Esophagus squamous epithelium (tissue), 5 donors: ENCODE measurements at regions not wholly inside any gene's neighbourhood (a gene's known extent, or its start where the extent isn't known, plus 50 kb on each side); places are given as distances from the start of the nearest gene placed in this dataset.

Experiments
- DNase-seq: peaks from one replicate; lab custom pipeline; 2025; lab: John Stamatoyannopoulos, UW
- H3K27ac ChIP-seq, 4 donors: fragments of 200-600 bp; sonication (generic); one replicate each; pipeline ENCODE4 v1.5.1; 2016 to 2019; ENCODE audit warnings: mild to moderate bottlenecking in 1 of 4
- H3K27me3 ChIP-seq, 4 donors: fragments of 200-600 bp; sonication (generic); 1 replicate in 3 of 4; 2 replicates in 1 of 4; pipeline versions ENCODE4 v1.5.1 to v1.6.0; 2017 to 2021; ENCODE audit warnings: antibody characterized with exemption in 1 of 4
- H3K36me3 ChIP-seq, 3 donors: fragments of 200-600 bp; sonication (generic); one replicate each; pipeline ENCODE4 v1.5.1; 2016 to 2019
- H3K4me1 ChIP-seq, 3 donors: fragments of 200-600 bp; sonication (generic); one replicate each; pipeline ENCODE4 v1.5.1; 2017 to 2019
- H3K4me3 ChIP-seq, 4 donors: fragments of 200-600 bp; sonication (generic); 1 replicate in 3 of 4; 2 replicates in 1 of 4; pipeline ENCODE4 v1.5.1; 2016 to 2019; ENCODE audit warnings: mild to moderate bottlenecking in 2 of 4, moderate library complexity in 1 of 4
- H3K9me3 ChIP-seq, 3 donors: fragments of 200-600 bp; sonication (generic); one replicate each; pipeline ENCODE4 v1.5.1; 2016 to 2019
- POLR2A ChIP-seq, 4 donors: fragments of 450-650 bp; IDR thresholded peaks; one replicate each; pipeline ENCODE4 v1.6.1; 2017; ENCODE audit warnings: antibody characterized with exemption in 4 of 4, mild to moderate bottlenecking in 4 of 4, moderate library complexity in 3 of 4
- WGBS, 2 donors: methylation state at CpG; one replicate each; pipeline ENCODE4 v1.1.5; 2018; 5-methylcytosine and 5-hydroxymethylcytosine counted together
- intact Hi-C: fragments of 100-400 bp; cut with DNase I; formaldehyde crosslinking; loops from one replicate; pipeline ENCODE4 v1.15.0; 2022
- TF ChIP-seq, protein P1 (sequence below), 6 experiments: fragments of 450-650 bp in 4 of 6; fragments of 200-600 bp in 2 of 6; sonication (generic) in 2 of 6; IDR thresholded peaks; one replicate each; pipeline ENCODE4 v1.5.1; 2016 to 2019; ENCODE audit warnings: antibody characterized with exemption in 6 of 6, mild to moderate bottlenecking in 4 of 6, moderate library complexity in 4 of 6
- donor health status: DM: yes; HTN: yes; CAD: no.

DNA sequence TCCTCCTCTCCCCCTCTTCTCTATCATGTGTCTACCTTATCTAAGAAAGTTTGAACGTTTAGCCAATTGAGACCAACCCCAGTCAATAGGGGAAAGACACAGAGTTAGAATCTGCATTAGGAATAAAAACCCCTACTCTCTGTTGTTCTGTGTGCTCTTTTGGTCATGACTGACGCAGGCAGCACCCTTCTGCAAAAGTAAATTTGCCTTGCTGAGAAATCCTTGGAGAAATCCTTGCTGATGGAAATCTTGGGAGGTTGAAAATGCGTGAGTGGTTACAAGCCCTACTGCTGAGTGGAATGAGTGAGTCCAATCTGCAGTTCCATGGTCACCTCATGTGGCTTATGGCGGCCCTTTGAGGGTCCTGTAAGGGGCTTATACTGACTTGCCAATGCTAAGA, 145.2 kb downstream of the AASDHPPT start:
- WGBS, 2 donors = 74 to 82% methylated on average over 4 of the region's 4 CpGs
- H3K27me3 ChIP-seq = no peaks in the 10 kb centered on the region
- TF ChIP-seq POLR2A (IDR thresholded peaks at IDR 0.05) = no peak
- TF ChIP-seq, protein P1, sequence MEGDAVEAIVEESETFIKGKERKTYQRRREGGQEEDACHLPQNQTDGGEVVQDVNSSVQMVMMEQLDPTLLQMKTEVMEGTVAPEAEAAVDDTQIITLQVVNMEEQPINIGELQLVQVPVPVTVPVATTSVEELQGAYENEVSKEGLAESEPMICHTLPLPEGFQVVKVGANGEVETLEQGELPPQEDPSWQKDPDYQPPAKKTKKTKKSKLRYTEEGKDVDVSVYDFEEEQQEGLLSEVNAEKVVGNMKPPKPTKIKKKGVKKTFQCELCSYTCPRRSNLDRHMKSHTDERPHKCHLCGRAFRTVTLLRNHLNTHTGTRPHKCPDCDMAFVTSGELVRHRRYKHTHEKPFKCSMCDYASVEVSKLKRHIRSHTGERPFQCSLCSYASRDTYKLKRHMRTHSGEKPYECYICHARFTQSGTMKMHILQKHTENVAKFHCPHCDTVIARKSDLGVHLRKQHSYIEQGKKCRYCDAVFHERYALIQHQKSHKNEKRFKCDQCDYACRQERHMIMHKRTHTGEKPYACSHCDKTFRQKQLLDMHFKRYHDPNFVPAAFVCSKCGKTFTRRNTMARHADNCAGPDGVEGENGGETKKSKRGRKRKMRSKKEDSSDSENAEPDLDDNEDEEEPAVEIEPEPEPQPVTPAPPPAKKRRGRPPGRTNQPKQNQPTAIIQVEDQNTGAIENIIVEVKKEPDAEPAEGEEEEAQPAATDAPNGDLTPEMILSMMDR (IDR thresholded peaks at IDR 0.05) = no peak
- H3K36me3 ChIP-seq = no peaks in the 10 kb centered on the region
- H3K4me3 ChIP-seq = no peak overlapping the region
- peaks cover 0 to 20% (median 18%) of the 10 kb centered on the region in 3 donors for H3K9me3 ChIP-seq
- H3K4me1 ChIP-seq = no peaks in the 10 kb centered on the region
- H3K27ac ChIP-seq = no peak overlapping the region
- intact Hi-C loops = no loop called here
- DNase-seq = no peak

DNA sequence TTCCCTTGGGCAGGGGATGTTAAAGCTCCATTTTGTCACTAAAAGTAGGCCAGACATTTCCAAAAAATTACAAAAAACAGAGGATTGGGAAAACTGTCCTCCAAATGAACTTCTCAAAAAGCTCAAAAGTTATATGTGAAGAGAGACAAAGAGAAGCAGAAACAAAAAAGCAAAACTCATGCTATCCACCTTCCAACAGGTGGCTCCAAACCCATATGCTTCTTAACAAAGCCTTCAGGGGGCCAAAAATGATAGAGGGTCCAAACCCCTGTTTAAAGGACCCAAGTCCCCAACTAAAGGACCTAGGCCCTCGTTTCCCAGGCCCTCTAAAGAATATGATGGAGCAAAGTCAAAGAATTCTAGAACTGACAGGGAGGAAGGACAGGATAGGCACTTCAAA, 146.7 kb downstream of the AASDHPPT start:
- Histone ChIP-seq H3K27me3 (no peaks in the 10 kb centered on the region), H3K4me1 (no peaks in the 10 kb centered on the region), H3K9me3 (peaks cover 0 to 21% (median 20%) of the 10 kb centered on the region in 3 donors), H3K27ac (no peak overlapping the region), H3K36me3 (no peaks in the 10 kb centered on the region), H3K4me3 (no peak overlapping the region)
- intact Hi-C loops = no loop called here
- DNase-seq = no peak
- TF ChIP-seq, protein P1 (IDR thresholded peaks at IDR 0.05) = no peak
- no peak for TF ChIP-seq POLR2A (IDR thresholded peaks at IDR 0.05)
- 0% methylated on average over 1 of the region's 1 CpG for WGBS, 2 donors

DNA sequence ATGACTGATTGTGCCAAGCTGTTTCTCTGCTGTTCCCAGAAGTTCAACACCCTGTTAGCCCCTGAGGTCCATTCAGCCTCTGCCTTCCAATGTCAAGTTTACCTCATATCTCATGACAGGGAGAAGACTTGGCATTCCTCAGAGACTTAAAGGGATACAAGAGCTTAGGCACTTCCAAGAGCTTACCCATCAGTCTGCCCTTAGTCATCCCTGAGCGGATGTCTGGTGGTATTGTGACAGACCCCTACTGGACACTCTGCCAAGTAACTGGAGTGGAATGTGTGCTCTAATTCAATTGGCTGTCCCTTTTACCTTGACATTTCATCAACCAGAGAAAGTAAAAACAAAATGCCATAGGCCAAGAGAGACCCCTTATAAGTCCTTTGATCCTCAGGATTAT, 151.5 kb downstream of the AASDHPPT start:
- Histone ChIP-seq H3K4me1 (no peaks in the 10 kb centered on the region), H3K27me3 (no peaks in the 10 kb centered on the region), H3K36me3 (no peaks in the 10 kb centered on the region), H3K27ac (no peak overlapping the region), H3K4me3 (no peak overlapping the region), H3K9me3 (peaks cover 0 to 10% (median 10%) of the 10 kb centered on the region in 3 donors)
- intact Hi-C loops = no loop called here
- 100% methylated on average over 1 of the region's 1 CpG; no CpG with 5 or more reads in 1 of the 2 donors for WGBS, 2 donors
- no peak for DNase-seq
- no peak for TF ChIP-seq POLR2A (IDR thresholded peaks at IDR 0.05)
- TF ChIP-seq, protein P1 (IDR thresholded peaks at IDR 0.05) = no peak

DNA sequence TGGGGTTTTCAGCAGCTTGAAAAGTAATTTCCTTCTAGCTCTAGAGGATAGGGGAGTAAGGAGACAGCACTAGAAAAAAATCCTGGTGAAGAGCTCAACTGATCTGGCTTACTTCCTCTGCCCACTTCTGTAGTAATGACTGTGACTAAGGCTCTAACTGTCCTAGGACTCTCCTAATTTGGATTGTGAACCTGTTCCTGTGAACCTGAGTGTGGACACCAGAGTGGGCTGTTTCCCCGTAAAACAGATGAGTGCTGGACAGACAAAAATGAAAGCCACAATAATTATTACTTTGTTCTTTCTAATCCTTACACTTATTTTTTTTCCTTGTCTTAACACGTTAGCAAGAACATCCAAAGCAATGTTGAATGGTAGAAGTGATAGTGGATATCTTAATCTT, 154.1 kb downstream of the AASDHPPT start:
- H3K27ac ChIP-seq = no peak overlapping the region
- intact Hi-C loops = no loop called here
- 44 to 48% methylated on average over 2 of the region's 2 CpGs for WGBS, 2 donors

DNA sequence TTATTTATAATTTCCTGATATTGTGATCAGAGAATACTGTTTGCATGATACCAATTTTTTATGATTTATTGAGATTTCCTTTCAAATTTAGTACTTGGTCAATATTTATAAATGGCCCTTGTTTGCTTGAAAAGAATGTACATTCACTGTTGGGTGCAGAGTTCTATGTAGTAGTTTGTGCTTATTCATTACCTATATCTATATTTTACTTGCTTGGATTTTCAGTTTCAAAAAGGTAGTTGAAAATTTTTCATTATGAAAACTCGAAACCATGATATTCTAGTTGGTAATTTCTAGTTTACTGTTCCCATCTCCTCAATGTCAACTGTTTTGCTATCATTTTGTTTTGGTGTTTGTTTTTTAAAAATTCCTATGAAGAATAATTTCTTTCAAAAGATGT, 155.7 kb downstream of the AASDHPPT start:
- Histone ChIP-seq H3K27me3 (no peaks in the 10 kb centered on the region), H3K4me1 (no peaks in the 10 kb centered on the region), H3K36me3 (no peaks in the 10 kb centered on the region), H3K9me3 (peaks cover 0 to 10% (median 9%) of the 10 kb centered on the region in 3 donors), H3K4me3 (no peak overlapping the region), H3K27ac (no peak overlapping the region)
- intact Hi-C loops = no loop called here
- 72 to 86% methylated on average over 1 of the region's 1 CpG for whole genome bisulfite sequencing, 2 donors
- DNase-seq = no peak
- no peak for TF ChIP-seq POLR2A (IDR thresholded peaks at IDR 0.05)
- TF ChIP-seq, protein P1 (IDR thresholded peaks at IDR 0.05) = no peak

More for the DNA sequence above, 154.1 kb downstream of the AASDHPPT start:
- H3K4me3 ChIP-seq = no peak overlapping the region
- no peaks in the 10 kb centered on the region for H3K27me3 ChIP-seq
- peaks cover 0 to 10% (median 9%) of the 10 kb centered on the region in 3 donors for H3K9me3 ChIP-seq
- no peaks in the 10 kb centered on the region for H3K4me1 ChIP-seq
- no peak for TF ChIP-seq POLR2A (IDR thresholded peaks at IDR 0.05)
- TF ChIP-seq, protein P1 (IDR thresholded peaks at IDR 0.05) = no peak
- H3K36me3 ChIP-seq = no peaks in the 10 kb centered on the region
- no peak for DNase-seq
